Parathyroid adenoma (tissue), 2 donors: ENCODE measurements at regions not wholly inside any gene's neighbourhood (a gene's known extent, or its start where the extent isn't known, plus 50 kb on each side); places are given as distances from the start of the nearest gene placed in this dataset.

Source experiments
- H2AFZ ChIP-seq: fragments of 300-600 bp; sonication (generic); one replicate; pipeline ENCODE4 v1.7.0; 2017; ENCODE audit warnings: antibody characterized with exemption, mild to moderate bottlenecking
- H3K27ac ChIP-seq: fragments of 300-600 bp; sonication (generic); one replicate; pipeline ENCODE4 v1.7.0; 2017
- H3K27me3 ChIP-seq: fragments of 300-600 bp; sonication (generic); one replicate; pipeline ENCODE4 v1.7.0; 2017; ENCODE audit warnings: low read length; ENCODE audit not compliant: control insufficient read depth, insufficient read depth
- H3K36me3 ChIP-seq: fragments of 300-600 bp; sonication (generic); one replicate; pipeline ENCODE4 v1.7.0; 2017; ENCODE audit warnings: low read length; ENCODE audit not compliant: control insufficient read depth, insufficient read depth
- H3K4me1 ChIP-seq: fragments of 300-600 bp; sonication (generic); one replicate; pipeline ENCODE4 v1.7.0; 2017; ENCODE audit warnings: control low read depth
- H3K4me2 ChIP-seq: fragments of 300-600 bp; sonication (generic); one replicate; pipeline ENCODE4 v1.7.0; 2017; ENCODE audit warnings: low read length
- H3K4me3 ChIP-seq: fragments of 300-600 bp; sonication (generic); one replicate; pipeline ENCODE4 v1.7.0; 2017; ENCODE audit warnings: low read depth, low read length
- H3K79me2 ChIP-seq: fragments of 300-600 bp; sonication (generic); one replicate; pipeline ENCODE4 v1.7.0; 2017; ENCODE audit warnings: control low read depth
- H3K9ac ChIP-seq: fragments of 300-600 bp; sonication (generic); one replicate; pipeline ENCODE4 v1.7.0; 2017; ENCODE audit warnings: mild to moderate bottlenecking
- H3K9me3 ChIP-seq: fragments of 300-600 bp; sonication (generic); one replicate; pipeline ENCODE4 v1.7.0; 2017; ENCODE audit warnings: low read length; ENCODE audit not compliant: control insufficient read depth
- TF ChIP-seq, protein P1 (sequence below): fragments of 300-600 bp; sonication (generic); IDR thresholded peaks from one replicate; pipeline ENCODE4 v1.7.0; 2017; ENCODE audit warnings: antibody characterized with exemption, mild to moderate bottlenecking
- donor health status: primary hyperparathyroidism.

GRCh38 chr7:85673876-85674275, 487.0 kb upstream of the SEMA3D start:
- Histone ChIP-seq H3K4me1 (no peaks in the 10 kb centered on the region), H3K36me3 (no peaks in the 10 kb centered on the region), H3K27me3 (no peaks in the 10 kb centered on the region), H3K27ac (no peak overlapping the region), H2AFZ (no peak overlapping the region), H3K9me3 (no peaks in the 10 kb centered on the region), H3K4me2 (no peak overlapping the region), H3K4me3 (no peak overlapping the region), H3K9ac (no peak overlapping the region), H3K79me2 (no peaks in the 10 kb centered on the region)
- TF ChIP-seq, protein P1, sequence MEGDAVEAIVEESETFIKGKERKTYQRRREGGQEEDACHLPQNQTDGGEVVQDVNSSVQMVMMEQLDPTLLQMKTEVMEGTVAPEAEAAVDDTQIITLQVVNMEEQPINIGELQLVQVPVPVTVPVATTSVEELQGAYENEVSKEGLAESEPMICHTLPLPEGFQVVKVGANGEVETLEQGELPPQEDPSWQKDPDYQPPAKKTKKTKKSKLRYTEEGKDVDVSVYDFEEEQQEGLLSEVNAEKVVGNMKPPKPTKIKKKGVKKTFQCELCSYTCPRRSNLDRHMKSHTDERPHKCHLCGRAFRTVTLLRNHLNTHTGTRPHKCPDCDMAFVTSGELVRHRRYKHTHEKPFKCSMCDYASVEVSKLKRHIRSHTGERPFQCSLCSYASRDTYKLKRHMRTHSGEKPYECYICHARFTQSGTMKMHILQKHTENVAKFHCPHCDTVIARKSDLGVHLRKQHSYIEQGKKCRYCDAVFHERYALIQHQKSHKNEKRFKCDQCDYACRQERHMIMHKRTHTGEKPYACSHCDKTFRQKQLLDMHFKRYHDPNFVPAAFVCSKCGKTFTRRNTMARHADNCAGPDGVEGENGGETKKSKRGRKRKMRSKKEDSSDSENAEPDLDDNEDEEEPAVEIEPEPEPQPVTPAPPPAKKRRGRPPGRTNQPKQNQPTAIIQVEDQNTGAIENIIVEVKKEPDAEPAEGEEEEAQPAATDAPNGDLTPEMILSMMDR: no peak

- Histone ChIP-seq H3K36me3 (no peaks in the 10 kb centered on the region), H3K27ac (no peak overlapping the region), H2AFZ (no peak overlapping the region), H3K4me3 (no peak overlapping the region), H3K4me1 (no peaks in the 10 kb centered on the region), H3K4me2 (no peak overlapping the region), H3K27me3 (no peaks in the 10 kb centered on the region), H3K79me2 (no peaks in the 10 kb centered on the region), H3K9ac (no peak overlapping the region), H3K9me3 (no peaks in the 10 kb centered on the region)
- TF ChIP-seq, protein P1: no peak
Measured at GRCh38 chr7:85669225-85669624, 482.4 kb upstream of the SEMA3D start.

DNA sequence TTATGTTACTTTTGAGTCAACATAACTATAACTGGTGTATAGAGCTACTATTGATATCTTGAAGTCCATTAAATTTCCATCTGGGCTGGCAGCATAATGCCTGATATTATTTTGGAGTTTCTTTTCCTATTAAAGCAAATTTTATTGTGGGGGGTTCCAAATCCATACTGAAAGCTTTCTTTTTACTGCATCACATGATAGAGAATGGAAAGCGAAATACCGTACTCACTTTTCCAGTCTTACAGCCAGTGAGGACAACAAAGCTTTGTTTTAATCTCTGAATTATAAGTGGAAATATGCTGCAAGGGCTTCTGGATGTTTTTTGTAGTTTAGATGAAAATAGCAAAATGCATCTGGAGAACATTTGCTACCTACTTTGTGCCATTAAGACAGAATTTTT, 477.5 kb upstream of the SEMA3D start:
- Histone ChIP-seq H3K9ac (no peak overlapping the region), H2AFZ (no peak overlapping the region), H3K4me1 (no peaks in the 10 kb centered on the region), H3K79me2 (no peaks in the 10 kb centered on the region), H3K4me3 (no peak overlapping the region), H3K27me3 (no peaks in the 10 kb centered on the region), H3K36me3 (no peaks in the 10 kb centered on the region), H3K27ac (no peak overlapping the region), H3K4me2 (no peak overlapping the region), H3K9me3 (no peaks in the 10 kb centered on the region)
- TF ChIP-seq, protein P1: no peak

GRCh38 chr7:85659364-85659763, 472.5 kb upstream of the SEMA3D start:
- H3K9ac ChIP-seq: no peak overlapping the region
- no peaks in the 10 kb centered on the region for H3K27me3 ChIP-seq
- no peak overlapping the region for H3K4me3 ChIP-seq
- no peak overlapping the region for H3K4me2 ChIP-seq
- TF ChIP-seq, protein P1: no peak
- no peak overlapping the region for H3K27ac ChIP-seq
- no peaks in the 10 kb centered on the region for H3K9me3 ChIP-seq
- no peaks in the 10 kb centered on the region for H3K79me2 ChIP-seq
- no peaks in the 10 kb centered on the region for H3K36me3 ChIP-seq
- no peak overlapping the region for H2AFZ ChIP-seq
- no peaks in the 10 kb centered on the region for H3K4me1 ChIP-seq

GRCh38 chr7:85655252-85655651, 468.4 kb upstream of the SEMA3D start:
- Histone ChIP-seq H3K4me1 (no peaks in the 10 kb centered on the region), H3K27ac (no peak overlapping the region), H3K79me2 (no peaks in the 10 kb centered on the region), H3K9ac (no peak overlapping the region), H3K9me3 (no peaks in the 10 kb centered on the region), H3K36me3 (no peaks in the 10 kb centered on the region), H3K4me2 (no peak overlapping the region), H2AFZ (no peak overlapping the region), H3K27me3 (no peaks in the 10 kb centered on the region), H3K4me3 (no peak overlapping the region)
- TF ChIP-seq, protein P1: no peak
